GM18867 (cell line): ENCODE measurements at regions not wholly inside any gene's neighbourhood (a gene's known extent, or its start where the extent isn't known, plus 50 kb on each side); places are given as distances from the start of the nearest gene placed in this dataset.

Experiments
- ATAC-seq: cut with Tn5 transposase; IDR thresholded peaks from one replicate; pipeline ENCODE4 v1.9.1; 2021; ENCODE audit warnings: mild to moderate bottlenecking, moderate library complexity; ENCODE audit not compliant: unreplicated experiment

DNA sequence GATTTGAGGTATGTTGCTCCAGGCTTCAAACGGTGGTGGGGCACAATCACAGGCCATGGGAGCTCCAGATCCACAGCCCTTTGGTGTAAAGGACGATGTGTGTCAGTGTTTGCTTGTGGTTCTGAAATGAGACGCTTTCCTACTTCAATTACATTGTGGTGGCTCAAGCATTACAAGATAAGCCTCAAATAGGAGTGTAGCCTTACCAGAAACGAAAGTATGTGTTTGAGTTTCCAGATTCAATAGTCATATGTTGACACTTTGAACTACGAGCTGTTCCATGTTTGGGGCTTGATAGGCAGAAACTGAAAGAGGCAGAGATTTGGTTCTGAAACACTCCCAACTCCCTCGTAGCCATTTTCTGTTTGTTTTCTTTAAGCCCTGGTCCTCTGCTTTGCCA, 187.1 kb downstream of the MYLK4 start:
- ATAC-seq, result peak; percentile 91

- no peak for ATAC-seq
Observed at GRCh38 chr6:2562721-2563451, 187.8 kb downstream of the MYLK4 start.

DNA sequence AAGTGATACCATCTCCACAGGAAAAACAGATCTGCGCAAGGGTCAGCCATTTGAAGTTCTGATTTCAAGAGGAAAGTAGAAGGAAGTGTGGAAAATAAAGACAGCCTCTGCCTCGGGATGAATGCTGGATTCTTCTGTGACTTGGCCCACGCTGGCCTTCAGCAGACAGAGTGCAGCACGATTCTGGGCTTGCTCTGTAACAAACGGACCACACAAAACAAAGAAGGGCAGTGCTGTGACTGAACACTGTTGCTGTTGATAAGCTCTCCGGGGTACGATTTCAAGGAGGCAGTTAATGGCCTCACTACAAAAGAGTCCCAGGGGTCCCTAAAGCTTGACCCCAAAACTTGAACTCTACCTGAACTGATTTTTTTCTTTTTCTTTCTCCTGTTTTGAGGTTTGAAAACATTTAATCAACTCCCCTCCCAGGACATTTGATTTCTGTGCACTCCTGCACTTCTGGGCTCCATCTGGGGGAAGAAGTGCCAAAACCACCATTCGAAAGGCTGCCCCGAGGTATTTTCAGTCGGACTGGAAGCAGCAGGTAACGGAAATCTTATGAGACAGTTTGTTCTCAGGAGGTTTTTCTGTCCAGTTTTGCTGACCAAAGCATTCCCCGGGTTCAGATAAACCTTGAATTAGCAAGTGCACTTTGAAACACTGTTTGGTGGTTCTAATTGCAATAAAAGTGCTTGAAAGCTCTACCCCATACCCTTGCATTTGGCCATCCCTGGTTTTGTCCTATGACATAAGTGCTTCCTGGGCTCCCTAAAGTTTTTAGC, 189.6 kb downstream of the MYLK4 start:
- ATAC-seq, result no peak

- ATAC-seq, result no peak
Observed at GRCh38 chr6:2560140-2560818, 190.4 kb downstream of the MYLK4 start.

DNA sequence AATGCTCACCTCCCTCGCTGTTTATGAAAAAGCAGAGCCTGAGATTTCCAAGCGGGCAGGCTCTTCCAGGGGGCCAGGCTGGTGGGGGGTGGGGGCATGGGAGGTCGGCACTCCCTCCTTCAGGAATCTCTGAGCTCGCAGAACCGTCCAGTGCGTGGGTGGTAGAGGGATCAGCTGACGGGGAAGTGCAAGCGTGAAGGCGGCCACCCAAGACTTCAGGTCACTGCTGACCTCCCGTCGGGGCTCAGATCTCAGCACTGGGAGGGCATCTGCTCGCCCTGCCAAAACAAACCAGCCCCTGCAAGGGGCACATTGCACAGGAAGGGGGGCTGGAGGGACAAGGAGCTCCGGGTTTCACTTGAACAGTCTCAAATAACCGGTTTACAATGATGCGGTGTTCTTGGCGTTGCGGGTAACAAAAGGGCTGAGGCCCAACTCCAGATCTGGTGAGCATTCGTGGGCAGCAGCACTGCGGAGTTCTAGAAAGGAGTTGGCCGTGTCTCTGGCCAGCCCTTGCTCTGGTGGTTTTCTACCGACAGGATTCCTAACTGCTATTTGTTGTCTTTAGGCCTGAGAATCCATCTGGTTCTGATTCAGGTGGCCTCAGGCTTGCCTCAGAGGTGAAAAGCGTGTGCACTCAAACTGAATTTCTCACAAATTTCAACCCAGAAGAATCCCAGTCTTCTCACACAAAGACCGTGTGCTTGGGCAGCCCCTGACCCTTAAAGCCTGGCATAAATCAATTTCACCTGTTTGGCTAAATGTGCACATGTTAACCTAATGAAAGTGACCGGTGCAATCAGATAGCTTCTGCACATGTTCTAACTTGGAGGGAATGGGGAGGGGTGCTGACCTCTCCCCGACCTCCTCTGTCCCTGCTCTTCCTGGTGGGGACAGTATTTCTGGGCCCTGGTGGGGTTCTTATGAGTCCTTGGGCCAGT, 191.6 kb downstream of the MYLK4 start:
- no peak for ATAC-seq

GRCh38 chr6:2558098-2558680, 192.5 kb downstream of the MYLK4 start:
- no peak for ATAC-seq

DNA sequence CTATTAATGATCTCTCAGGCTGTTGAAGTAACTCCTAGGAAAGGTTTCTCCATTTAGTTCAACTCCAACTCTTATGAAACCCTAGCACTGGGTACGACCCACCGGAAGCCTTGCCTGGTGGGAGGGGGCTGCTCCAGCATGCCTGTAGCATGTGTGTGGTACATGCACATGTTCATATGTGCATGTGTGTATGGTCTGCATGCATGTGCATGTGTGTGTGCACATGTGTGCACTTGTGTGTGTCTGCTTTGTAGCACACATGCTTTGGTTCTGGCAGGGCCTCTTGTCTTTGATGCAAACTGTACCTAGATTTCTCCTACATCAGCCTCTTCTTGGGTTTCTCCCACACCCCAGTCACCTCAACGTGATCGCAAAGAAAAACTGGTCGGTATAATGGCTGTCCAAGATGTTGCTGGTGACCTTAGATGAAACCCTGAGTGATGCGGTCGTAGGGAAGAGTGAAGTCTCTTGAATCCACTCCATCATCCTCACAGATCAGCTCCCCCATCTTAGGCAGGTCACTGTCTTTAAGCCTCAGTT, 193.5 kb downstream of the MYLK4 start:
- no peak for ATAC-seq

DNA sequence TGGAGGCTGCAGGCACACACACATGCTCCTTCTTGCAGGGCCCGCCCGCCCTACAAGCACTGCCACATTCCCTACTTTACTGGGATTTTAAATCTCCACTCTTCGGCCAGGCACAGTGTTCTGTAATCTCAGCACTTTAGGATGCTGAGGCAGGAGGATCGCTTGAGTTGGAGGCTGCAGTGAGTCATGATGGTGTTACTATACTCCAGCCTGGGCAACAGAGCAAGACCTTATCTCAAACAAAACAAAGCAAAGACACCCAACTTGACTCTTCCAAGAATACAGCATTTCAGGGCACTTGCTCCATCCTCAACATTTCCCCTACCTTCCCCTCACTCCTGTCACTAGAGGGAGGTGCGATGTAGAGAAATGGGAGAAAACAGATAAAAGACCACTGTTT, 194.0 kb downstream of the MYLK4 start:
- ATAC-seq, result no peak

GRCh38 chr6:2554651-2555260, 196.0 kb downstream of the MYLK4 start:
- ATAC-seq, result no peak

- no peak for ATAC-seq
Observed at GRCh38 chr6:2552526-2553154, 198.1 kb downstream of the MYLK4 start.

- no peak for ATAC-seq
Observed at GRCh38 chr6:2551705-2552104, 199.0 kb downstream of the MYLK4 start.

- no peak for ATAC-seq
Observed at GRCh38 chr6:2550247-2550646, 200.5 kb downstream of the MYLK4 start.

DNA sequence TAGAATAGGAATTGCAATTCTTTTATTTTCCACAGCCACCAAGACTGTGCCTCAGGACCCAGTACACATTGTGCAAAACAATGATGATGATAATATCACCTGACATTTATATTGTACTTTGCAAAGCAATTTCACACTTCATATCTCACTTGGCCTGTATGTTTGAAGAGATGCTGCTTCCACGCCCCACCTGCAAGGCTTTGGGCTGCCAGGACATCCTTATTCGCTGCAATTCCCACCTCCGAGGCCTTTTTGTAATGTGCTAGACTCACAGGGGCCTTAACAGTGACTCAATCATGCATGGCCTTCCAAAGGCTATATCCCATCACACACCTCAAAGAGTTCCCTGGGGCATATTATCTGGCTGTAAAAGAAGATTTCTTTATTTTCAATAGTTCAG, 200.9 kb downstream of the MYLK4 start:
- ATAC-seq, result no peak

- no peak for ATAC-seq
Observed at GRCh38 chr6:2547355-2547754, 203.4 kb downstream of the MYLK4 start.

DNA sequence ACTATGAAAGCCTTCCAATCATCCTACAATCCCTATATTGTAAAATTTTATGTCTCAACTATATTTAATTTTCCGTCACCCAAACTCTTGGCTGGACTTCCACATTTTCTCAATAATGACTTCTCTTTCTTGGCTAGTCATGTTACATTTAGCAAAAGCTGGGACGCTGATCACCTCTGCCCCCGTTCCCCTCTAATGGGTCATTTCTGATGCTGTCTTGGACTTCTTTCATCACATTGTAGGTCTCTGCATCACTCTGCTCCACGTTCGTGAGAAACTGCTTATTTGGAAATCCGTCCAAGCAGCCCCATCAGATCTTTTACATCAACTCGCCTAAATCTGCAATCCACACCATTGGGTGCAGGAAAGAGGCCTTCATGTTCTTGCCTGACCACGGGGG, 203.8 kb downstream of the MYLK4 start:
- ATAC-seq, result no peak

DNA sequence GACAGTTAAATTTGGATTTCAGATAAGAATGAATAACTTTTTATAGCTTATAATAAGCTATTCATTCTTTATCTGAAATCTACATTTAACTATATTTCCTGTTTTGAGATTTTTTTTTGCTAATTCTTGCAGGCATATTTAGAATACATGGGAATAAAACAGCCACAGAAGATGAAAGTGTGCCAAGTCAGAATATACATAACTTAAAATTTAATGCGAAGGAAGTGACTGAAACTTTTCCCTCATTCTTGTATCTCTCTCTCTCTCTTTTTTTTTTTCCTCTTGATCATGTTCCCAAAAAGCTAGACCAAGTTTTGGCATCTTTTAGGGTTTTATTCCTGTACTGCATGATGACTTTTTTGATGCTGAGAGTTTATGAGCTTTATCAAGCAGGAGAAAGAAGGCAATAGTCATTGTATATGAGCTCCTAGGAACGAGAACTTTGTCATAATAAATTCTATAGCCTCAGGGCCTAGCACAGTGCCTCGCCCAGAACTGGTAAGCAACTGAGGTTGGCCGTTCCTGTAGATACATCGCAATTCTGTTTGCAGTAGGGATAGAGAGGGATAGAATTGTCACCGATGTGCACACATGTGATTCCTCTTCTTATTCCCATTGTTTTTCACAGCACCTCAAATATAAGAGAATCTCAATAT, 205.2 kb downstream of the MYLK4 start:
- ATAC-seq, result no peak

- ATAC-seq, result no peak
Observed at GRCh38 chr6:2543321-2543720, 207.4 kb downstream of the MYLK4 start.

- peak; percentile 88 for ATAC-seq
Observed at GRCh38 chr6:2542858-2543218, 207.9 kb downstream of the MYLK4 start.
